Sciatic nerve (tissue), 2 donors: ENCODE measurements at regions not wholly inside any gene's neighbourhood (a gene's known extent, or its start where the extent isn't known, plus 50 kb on each side); places are given as distances from the start of the nearest gene placed in this dataset.
"Not testable (repeated sequence)": the region's sequence is repeated elsewhere in the genome, so short reads cannot be mapped to it uniquely, and the experiment has no call there.

Experiments
- ATAC-seq: fragments of 200-7000 bp; cut with Tn5 transposase; one replicate; pipeline ENCODE4 v1.9.1; 2020; ENCODE audit warnings: mild to moderate bottlenecking, moderate library complexity
- DNase-seq: peaks from one replicate; pipeline ENCODE4 v3.0.0-alpha.2; 2020; ENCODE audit warnings: low spot score
- intact Hi-C: fragments of 100-400 bp; cut with DNase I; formaldehyde crosslinking; loops from one replicate; pipeline ENCODE4 v1.14.2; 2022
- donor health status: DM: no; HTN: no; CAD: no.
- donor health status: DM: no; HTN: no; CAD: no.

GRCh38 chr7:29647691-29648210 lies 84.1 kb downstream of the PRR15 start:
- intact Hi-C loops, ATAC-seq, DNase-seq: not testable (repeated sequence)

DNA sequence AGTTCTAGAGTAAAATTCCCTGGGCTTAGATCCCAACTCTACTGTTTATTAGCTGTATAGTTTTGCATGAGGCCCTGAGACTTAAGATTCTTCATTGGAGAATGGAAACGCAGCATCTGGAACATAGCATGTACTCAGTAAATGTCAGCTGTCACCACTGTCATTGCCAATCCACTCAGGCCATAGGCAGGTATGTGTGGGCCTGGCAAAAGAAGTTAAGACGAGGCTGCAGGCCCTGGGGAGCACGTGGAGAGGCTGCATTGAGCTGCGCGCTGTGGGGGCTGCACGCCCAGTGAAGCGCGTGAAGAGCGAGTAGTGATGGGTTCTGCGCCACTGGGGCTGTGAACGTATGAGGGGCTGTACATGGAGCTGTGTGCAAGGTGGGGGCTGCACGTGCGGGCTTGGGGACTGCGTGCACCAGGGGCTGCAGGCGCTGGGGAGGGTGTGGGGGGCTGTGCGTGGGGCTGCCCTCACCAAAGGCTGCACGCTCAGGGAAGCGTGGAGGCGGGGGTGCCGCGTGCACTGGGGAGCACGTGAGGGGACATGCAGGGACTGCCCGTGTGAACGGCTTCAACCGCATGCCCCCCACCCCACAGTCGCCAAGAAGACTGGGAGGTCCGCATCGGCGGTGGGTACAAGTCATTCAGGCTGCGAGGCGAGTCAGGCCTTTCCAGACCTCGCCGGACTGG lies 85.5 kb downstream of the PRR15 start:
- DNase-seq, result no peak
- no peak for ATAC-seq
- intact Hi-C loops, result no loop called here

DNA sequence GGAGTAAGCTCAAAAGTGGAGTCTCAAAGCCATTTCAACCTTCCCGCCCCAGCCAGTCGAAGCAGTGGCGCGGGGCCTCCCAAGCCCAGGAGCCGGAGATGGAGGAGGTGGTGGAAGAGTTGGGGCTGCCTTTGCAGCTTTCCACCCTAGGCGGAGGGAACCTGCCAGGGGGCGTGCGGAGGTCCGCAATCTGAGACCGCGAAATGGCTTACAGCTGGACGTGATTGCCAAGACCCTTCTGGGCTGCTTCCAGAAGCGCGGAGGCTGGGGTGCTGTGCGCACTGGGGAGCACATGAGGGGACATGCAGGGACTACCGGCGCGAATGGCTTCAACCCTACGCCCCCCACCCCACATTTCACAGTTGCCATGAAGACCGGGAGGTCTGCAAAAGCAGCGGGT lies 86.2 kb downstream of the PRR15 start:
- ATAC-seq, result no peak
- intact Hi-C loops, result no loop called here
- no peak for DNase-seq

- intact Hi-C loops, result no loop called here
- no peak for DNase-seq
- no peak for ATAC-seq
Observed at GRCh38 chr7:29651477-29651876, 87.8 kb downstream of the PRR15 start.

DNA sequence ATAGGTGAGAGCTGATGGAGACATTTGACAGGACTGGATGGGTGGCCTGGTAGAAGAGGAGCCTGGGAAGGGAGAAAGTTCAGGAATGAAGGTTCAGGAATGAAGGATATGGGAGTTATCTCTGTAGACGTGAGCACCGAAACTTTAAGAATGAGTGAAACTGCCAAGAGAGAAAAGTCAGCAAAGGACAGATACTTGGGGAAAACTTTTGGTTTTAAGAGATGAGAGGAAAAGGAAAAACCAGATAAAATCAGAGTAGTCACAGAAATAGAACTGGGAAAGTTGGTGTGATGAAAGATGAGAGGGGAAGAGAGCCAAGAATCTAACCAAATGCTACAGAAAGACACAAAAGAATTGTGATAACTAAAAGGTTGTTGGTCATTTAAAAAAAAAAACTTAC lies 88.9 kb downstream of the PRR15 start:
- no peak for ATAC-seq
- no peak for DNase-seq
- intact Hi-C loops, result no loop called here

DNA sequence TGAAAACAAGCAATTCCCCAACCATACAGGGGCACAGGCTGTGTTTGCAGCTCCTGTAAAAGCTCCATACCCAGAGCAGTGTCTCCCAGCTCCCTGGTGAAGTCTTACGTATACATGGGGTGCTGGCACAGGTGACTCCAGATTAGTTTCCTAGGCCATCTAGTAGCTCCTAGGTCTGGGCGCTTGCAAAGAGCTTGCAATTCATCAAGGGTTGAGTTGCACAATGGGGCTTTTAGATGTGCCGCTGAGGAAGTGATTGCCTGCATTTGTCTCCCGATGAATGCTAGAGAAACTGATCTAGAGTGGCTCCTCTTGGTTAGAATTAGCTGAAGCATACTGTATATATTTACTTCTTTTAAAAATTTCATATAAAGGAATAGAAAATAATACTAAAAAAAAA lies 90.7 kb downstream of the PRR15 start:
- intact Hi-C loops, DNase-seq, ATAC-seq: not testable (repeated sequence)

DNA sequence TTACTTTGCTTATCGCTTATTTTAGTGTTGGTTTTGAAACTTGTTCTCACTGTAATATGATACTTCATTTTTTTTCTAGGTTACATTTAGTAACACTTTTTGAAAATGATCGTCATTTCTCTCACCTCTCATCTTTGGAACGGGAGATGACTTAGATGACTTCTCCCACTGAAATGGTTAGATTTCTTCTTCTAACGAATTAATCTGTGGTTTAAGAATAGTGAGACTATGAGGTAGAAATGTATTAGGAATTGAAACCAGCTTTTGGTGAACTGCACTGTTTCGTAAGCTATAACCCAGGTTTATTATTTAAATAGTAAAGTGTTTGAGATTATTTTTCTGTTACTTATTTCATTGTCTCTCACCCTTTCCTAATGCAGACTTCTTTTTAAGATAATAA lies 93.7 kb downstream of the PRR15 start:
- DNase-seq, result no peak
- no peak for ATAC-seq
- intact Hi-C loops, result no loop called here

- no peak for ATAC-seq
- intact Hi-C loops, result no loop called here
- no peak for DNase-seq
Observed at GRCh38 chr7:29657856-29658255, 94.2 kb downstream of the PRR15 start.

DNA sequence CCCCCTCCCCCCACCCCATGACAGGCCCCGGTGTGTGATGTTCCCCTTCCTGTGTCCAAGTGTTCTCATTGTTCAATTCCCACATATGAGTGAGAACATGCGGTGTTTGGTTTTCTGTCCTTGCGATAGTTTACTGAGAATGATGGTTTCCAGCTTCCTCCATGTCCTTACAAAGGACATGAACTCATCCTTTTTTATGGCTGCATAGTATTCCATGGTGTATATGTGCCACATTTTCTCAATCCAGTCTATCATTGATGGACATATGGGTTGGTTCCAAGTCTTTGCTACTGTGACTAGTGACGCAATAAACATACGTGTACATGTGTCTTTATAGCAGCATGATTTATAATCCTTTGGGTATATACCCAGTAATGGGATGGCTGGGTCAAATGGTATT lies 95.6 kb downstream of the PRR15 start:
- intact Hi-C loops, ATAC-seq, DNase-seq: not testable (repeated sequence)

GRCh38 chr7:29662899-29663298 lies 99.3 kb downstream of the PRR15 start:
- DNase-seq, intact Hi-C loops, ATAC-seq: not testable (repeated sequence)

DNA sequence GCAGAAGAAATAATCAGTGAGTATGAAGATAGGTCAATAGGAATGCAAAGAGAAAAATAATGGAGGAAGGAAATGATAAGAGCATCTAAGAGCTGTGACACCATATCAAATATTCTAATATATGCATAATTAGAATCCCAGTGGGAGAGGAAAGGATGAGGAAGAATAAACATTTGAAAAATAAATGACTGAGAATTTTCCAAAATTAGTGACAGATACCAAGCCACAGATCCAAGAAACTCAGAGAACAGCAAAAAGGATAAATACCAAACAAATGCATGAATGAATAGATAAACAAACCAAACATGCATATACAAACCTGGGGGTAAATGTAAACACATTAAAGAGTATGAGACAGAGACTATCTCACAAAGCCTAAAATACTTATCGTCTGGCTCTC lies 101.4 kb downstream of the PRR15 start:
- DNase-seq, intact Hi-C loops, ATAC-seq: not testable (repeated sequence)

DNA sequence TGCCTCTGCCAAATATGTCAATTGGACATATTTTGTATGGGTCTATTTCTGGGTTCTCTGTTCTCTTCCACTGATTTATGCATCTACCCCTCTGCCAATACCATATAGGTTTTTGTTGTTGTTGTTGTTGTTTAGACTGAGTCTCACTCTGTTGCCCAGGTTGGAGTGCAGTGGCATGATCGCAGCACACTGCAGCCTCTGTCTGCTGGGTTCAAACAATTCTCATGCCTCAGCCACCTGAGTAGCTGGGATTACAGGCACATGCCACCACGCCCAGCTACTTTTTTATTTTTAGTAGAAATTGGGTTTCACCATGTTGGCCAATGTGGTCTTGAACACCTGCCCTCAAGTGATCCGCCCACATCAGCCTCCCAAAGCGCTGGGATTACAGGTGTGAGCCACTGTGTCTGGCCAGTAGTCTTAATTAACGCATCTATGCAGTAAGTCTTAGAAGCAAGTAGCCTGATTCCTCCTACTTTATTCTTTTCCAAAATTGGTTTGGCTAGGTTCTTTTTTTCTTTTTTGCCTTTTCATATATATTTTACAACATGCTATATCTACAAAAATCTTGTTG lies 103.5 kb downstream of the PRR15 start:
- intact Hi-C loops, DNase-seq, ATAC-seq: not testable (repeated sequence)

DNA sequence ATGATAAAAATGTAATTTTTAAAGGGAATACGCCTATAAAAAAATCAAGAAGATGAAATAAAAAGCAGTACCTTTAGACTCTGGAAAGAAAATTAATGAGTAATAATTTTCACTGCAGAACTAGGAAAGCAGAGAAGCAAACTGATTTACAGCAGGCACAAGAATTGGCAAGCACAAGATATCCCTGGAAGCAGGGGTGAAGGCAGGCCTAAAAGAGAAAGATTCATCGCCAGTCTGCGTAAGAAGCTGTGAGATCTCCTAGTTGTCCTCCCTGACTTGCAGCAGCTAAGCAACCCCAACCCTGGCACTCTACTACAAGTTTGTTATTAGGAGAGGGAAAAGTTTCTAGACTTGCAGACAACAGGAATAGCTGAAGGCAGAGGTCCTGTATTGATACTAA lies 107.7 kb downstream of the PRR15 start:
- intact Hi-C loops, DNase-seq: not testable (repeated sequence)
- ATAC-seq, result peak; percentile 38

- ATAC-seq, DNase-seq, intact Hi-C loops: not testable (repeated sequence)
Observed at GRCh38 chr7:29673635-29674034, 110.0 kb downstream of the PRR15 start.

DNA sequence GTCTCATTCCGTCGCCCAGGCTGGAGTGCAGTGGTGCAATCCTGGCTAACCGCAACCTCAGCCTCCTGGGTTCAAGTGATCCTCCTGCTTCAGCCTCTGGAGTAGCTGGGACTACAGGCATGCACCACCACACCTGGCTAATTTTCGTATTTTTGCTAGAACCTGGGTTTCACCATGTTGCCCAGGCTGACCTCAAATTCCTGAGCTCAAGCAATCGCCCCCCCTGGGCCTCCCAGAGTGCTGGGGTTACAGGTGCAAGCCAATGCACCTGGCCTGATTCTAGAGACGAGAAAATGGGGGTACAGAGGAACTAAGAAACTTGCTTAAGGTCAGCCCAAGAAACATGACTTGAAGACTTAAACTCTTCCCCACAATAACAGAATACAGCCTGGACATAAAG lies 111.0 kb downstream of the PRR15 start:
- intact Hi-C loops, ATAC-seq, DNase-seq: not testable (repeated sequence)

DNA sequence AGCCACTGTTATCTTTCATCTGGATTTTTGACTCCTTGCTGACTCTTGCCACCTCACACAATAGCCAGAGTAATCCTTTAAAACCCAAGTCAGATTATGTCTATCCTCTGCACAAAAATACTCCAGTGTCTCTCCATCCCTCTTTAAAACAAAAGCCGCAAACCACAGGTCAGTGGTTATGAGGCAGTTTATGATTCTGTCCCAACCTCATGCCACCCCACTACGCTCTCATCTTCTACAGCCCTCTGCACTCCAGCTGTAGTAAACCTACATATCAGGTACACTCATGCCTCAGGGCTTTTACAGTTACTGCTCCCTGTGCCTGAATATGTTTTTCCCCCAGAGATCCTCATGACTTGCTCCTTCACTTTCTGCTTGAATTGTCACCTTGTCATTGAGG lies 113.6 kb downstream of the PRR15 start:
- ATAC-seq, DNase-seq, intact Hi-C loops: not testable (repeated sequence)

DNA sequence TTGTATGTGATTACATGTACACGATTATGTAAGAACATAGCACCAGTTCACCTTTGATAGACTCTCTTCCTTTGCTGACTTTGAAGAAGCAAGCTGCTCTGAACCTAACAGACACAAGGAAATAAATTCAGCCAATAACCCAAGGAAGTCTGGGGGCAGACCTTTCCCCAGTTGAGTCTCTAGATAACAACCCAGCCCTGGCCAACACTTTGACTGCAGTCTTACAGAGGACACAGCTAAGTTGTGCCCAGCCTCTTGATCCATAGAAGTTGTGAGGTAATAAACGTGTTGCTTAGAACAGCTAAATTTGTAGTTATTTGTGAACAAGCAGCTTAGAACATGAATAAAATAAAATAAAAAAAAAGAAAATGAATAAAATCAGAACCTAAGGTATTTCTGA lies 116.3 kb downstream of the PRR15 start:
- DNase-seq, ATAC-seq, intact Hi-C loops: not testable (repeated sequence)

DNA sequence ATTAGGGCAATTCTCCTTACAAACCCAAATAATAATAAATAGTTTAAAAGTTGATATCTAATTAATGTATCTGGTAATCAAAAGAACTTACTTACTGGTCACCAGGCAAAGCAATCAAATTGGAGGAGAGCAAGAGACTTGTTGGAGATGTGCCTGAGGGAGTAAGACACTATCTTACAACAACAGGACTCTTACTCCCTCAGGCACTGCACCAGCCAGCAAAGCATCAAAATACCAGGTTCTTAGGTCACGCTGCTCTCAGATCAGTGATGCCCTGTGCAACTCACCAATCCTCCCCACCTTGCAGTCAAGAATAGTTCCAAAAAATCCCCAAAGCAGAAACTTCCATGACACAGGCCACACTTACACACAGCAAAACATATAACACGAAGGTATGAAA lies 117.0 kb downstream of the PRR15 start:
- DNase-seq, ATAC-seq, intact Hi-C loops: not testable (repeated sequence)

DNA sequence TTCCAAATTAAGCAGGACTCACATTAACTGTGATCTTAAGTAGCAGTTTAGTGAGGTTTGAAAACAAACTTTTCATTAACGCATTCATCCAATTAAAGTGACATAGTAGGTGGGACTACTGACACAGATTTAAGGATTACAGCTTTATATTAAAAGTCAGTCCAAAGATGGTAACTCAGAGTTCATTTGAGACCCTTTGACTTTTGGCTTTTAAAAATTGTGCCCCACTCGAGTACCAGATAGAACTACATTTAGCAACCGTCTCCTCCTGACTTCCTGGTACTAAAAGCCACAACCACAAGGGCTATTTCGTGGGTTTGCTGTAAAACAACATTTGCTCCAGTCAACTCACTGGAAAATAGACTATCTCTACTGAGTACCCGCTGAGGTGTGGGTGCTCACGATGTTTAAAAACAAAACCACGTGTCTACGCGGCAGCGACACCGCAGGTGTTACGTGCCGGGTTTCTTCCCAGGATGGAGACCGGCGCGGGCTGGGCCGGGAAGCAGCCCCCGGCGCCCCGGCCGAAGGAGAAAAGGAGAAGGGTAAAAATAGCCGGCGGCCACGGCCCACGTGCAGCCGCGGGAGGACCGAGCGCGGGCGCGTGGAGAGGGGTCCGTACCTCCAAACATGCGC lies 120.6 kb downstream of the PRR15 start:
- DNase-seq, intact Hi-C loops: not testable (repeated sequence)
- peak; percentile 50 for ATAC-seq
